ENCODE measurements at regions not wholly inside any gene's neighbourhood (a gene's known extent, or its start where the extent isn't known, plus 50 kb on each side); places are given as distances from the start of the nearest gene placed in this dataset.

DNA sequence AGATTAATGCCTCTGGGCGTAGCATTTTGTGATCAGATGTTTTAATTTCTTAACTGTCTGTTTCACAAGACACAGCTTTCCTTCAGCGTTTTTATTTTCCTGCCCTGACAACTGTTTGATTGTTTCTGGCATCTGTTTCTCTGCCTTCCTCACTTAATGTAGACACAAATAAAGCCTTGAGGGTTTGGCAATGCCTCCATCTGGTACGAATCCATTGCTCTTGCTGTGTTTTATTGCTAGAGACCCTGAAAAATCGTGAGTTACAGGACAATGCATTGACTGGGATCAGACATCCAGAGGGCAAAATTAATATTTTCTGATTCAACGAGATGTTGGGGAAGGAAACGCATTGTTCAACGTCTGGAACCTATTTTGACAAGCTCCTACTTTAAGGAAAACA, 363.5 kb downstream of the MRPL39 start:
- TF ChIP-seq GATA2 (IDR thresholded peaks at IDR 0.05; ENCODE audit: low read depth, low read length) (no peak), GATA3 (IDR thresholded peaks at IDR 0.05; ENCODE audit: low read depth, low read length) (no peak)
